ENCODE measurements at regions not wholly inside any gene's neighbourhood (a gene's known extent, or its start where the extent isn't known, plus 50 kb on each side); places are given as distances from the start of the nearest gene placed in this dataset.
"Not testable (repeated sequence)": the region's sequence is repeated elsewhere in the genome, so short reads cannot be mapped to it uniquely, and the experiment has no call there.

DNA sequence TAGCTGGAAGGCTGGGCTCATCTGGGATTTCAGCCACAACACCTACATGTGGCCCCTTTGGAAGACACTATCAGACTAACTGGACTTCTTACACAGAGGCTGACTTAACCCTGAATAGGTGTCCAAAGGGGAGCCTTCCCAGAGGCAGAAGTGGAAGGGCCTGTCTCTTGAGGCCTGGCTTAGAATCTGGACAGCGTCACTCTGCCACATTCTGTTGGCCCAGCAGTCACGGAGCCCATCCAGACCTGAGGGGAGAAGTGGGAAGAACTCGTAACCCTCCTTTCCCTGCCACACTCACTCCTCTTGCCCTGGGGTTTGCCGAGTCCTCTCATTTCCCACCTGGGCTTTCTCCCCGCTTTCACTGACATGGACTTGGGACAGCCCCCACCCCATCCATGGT, 170.5 kb downstream of the C16orf95 start:
- no peaks in the 10 kb centered on the region for H3K27me3 ChIP-seq
- intact Hi-C loops (cut with DNase I) = no loop called here
- H3K4me1 ChIP-seq = no peaks in the 10 kb centered on the region
- DNase-seq (peak; percentile 34), ATAC-seq (no peak)
- H3K9me3 ChIP-seq = no peaks in the 10 kb centered on the region
- H3K36me3 ChIP-seq = no peaks in the 10 kb centered on the region
- TF ChIP-seq, protein P1, sequence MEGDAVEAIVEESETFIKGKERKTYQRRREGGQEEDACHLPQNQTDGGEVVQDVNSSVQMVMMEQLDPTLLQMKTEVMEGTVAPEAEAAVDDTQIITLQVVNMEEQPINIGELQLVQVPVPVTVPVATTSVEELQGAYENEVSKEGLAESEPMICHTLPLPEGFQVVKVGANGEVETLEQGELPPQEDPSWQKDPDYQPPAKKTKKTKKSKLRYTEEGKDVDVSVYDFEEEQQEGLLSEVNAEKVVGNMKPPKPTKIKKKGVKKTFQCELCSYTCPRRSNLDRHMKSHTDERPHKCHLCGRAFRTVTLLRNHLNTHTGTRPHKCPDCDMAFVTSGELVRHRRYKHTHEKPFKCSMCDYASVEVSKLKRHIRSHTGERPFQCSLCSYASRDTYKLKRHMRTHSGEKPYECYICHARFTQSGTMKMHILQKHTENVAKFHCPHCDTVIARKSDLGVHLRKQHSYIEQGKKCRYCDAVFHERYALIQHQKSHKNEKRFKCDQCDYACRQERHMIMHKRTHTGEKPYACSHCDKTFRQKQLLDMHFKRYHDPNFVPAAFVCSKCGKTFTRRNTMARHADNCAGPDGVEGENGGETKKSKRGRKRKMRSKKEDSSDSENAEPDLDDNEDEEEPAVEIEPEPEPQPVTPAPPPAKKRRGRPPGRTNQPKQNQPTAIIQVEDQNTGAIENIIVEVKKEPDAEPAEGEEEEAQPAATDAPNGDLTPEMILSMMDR (IDR thresholded peaks at IDR 0.05) = no peak
- H3K27ac ChIP-seq = no peak overlapping the region
- H3K4me3 ChIP-seq = no peak overlapping the region

DNA sequence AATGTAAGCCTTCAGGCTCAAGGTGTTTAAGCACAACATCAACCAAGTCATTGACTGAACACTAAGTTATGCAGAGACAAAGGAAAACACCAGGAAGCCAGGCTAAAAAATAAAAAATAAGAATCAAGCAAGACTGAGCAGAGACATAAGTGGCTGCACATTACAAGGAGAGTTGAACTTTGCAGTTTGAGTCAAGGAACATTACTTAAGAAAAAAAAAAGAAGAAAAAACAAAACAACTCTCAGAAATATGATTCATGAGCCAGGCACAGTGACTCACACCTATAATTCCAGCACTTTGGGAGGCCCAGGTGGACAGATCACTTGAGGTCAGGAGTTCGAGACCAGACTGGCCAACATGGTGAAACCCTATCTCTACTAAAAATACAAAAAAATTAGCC, 168.1 kb downstream of the C16orf95 start:
- DNase-seq (no peak), ATAC-seq (no peak)
- Histone ChIP-seq H3K9me3 (no peaks in the 10 kb centered on the region), H3K27me3 (no peaks in the 10 kb centered on the region), H3K4me3 (no peak overlapping the region), H3K4me1 (no peaks in the 10 kb centered on the region), H3K36me3 (no peaks in the 10 kb centered on the region), H3K27ac (no peak overlapping the region)
- TF ChIP-seq, protein P1 (IDR thresholded peaks at IDR 0.05) = no peak
- intact Hi-C loops (cut with DNase I) = no loop called here

DNA sequence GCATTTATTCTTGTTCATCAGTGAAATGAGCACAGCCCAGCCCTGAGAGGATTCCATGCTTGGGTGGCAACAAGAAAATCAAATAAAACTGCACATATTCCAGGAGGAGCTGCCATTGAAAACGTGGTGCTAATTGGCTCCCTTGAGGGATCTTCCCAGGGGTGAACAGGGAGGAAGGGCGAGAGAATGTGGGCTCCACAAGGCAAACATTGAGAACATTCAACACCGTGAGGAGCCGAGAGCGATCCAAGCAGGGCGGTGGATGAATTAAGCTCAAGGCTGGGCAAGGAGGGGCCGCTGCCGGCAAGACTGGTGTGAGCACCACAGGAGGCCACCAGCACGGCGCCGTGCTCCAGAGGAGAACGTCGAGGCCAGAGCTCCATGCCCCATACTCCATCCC, 166.9 kb downstream of the C16orf95 start:
- no peak for ATAC-seq
- TF ChIP-seq, protein P1 (IDR thresholded peaks at IDR 0.05) = no peak
- Histone ChIP-seq H3K4me1 (no peaks in the 10 kb centered on the region), H3K27ac (no peak overlapping the region), H3K36me3 (no peaks in the 10 kb centered on the region), H3K4me3 (no peak overlapping the region), H3K27me3 (no peaks in the 10 kb centered on the region), H3K9me3 (no peaks in the 10 kb centered on the region)
- DNase-seq = no peak
- intact Hi-C loops (cut with DNase I) = no loop called here

DNA sequence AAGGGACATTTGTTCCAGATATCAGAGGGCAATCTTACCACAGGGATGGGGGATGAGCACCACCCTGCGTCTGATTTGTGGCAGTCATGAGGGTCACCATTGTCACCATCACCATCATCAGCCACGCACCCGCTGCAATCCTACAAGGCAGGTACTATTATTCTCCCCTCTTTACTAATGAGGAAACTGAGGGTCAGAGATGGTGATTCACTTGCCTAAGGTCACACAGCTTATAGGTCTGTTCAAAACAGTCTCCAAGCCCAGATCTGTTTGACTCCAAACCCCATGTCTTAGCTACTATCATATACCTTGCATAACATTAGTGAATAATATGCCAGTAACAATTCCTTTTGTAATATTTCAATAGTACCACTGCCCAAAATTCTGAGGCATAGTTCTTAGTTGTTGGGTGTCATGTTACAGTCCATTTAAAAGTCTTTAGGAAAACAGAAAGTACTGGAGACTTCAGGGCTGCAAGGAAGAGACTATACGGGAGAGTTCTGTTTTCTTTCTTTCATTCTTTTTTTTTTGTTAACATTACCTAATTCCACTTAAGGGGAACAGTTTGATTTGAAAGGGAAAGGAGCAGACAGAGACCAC, 166.4 kb downstream of the C16orf95 start:
- no peaks in the 10 kb centered on the region for H3K27me3 ChIP-seq
- no peak for DNase-seq
- no peaks in the 10 kb centered on the region for H3K36me3 ChIP-seq

DNA sequence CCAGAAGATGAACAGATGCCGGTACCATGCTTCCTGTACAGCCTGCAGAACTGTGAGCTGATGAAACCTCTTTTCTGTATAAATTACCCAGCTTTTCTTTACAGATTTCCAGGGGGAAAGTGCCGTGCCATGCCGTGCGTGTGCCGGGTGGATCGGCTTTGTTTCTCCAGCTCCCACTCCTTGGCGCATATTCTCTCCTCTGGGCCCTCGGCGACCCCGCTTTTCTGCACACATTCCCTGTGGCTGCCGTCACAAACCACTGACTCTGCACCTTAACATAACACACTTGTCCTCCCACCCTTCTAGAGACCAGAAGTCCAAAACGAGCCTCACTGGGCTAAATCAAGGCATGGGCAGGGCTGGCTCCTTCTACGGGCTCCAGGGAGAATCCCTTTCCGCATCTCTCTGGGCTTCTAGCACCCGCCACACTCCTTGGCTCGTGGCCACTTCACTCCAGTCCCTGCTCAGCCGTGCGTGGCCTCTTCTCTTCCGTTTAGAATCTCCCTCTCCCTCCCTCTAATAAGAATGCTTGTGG, 164.9 kb downstream of the C16orf95 start:
- Histone ChIP-seq H3K4me1 (no peaks in the 10 kb centered on the region), H3K27me3 (no peaks in the 10 kb centered on the region), H3K27ac (no peak overlapping the region), H3K4me3 (no peak overlapping the region), H3K36me3 (no peaks in the 10 kb centered on the region), H3K9me3 (no peaks in the 10 kb centered on the region)
- no peak for DNase-seq
- TF ChIP-seq, protein P1 (IDR thresholded peaks at IDR 0.05) = no peak
- no peak for ATAC-seq
- intact Hi-C loops (cut with DNase I) = no loop called here

More for the DNA sequence above, 166.4 kb downstream of the C16orf95 start:
- TF ChIP-seq, protein P1 (IDR thresholded peaks at IDR 0.05) = no peak
- Histone ChIP-seq H3K4me1 (no peaks in the 10 kb centered on the region), H3K4me3 (no peak overlapping the region), H3K27ac (no peak overlapping the region), H3K9me3 (no peaks in the 10 kb centered on the region)
- ATAC-seq = no peak
- intact Hi-C loops (cut with DNase I) = no loop called here

DNA sequence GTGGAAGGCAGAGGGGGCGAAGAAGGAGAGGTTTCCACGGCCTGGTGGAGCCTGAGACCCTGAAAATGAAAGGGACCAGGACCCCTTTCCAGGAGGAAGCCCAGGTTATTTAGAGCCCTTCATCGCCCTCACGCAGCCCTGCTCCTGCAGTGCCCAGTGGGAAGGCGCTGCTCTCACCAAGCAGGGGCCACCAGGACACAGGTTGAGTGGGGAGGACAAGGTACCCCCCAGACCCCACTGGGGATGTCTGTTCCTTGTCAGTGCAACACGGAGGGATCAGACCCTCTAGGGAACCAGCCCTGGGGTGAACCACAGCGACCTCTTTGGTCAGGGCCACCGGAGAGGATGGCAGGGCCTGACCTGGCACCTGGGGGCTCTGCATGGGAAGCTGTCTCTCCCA, 163.9 kb downstream of the C16orf95 start:
- Histone ChIP-seq H3K9me3 (no peaks in the 10 kb centered on the region), H3K4me3 (no peak overlapping the region), H3K27me3 (no peaks in the 10 kb centered on the region), H3K27ac (no peak overlapping the region), H3K36me3 (no peaks in the 10 kb centered on the region), H3K4me1 (no peaks in the 10 kb centered on the region)
- DNase-seq (no peak), ATAC-seq (no peak)
- intact Hi-C loops (cut with DNase I) = no loop called here
- TF ChIP-seq, protein P1 (IDR thresholded peaks at IDR 0.05) = no peak

DNA sequence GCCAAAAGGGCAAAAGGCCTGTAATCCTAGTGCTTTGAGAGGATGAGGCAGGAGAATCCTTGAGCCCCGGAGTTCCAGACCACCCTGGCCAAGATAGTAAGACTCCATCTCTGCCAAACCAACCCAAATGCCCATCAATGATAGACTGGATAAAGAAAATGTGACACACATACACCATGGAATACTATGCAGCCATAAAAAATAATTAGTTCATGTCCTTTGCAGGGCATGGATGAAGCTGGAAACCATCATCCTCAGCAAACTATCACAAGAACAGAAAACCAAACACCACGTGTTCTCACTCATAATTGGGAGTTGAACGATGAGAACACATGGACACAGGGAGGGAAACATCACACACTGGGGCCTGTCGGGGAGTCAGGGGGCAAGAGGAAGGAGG, 161.9 kb downstream of the C16orf95 start:
- ATAC-seq; intact Hi-C loops (cut with DNase I); H3K4me3 ChIP-seq; H3K36me3 ChIP-seq; H3K4me1 ChIP-seq; H3K27ac ChIP-seq; H3K9me3 ChIP-seq; H3K27me3 ChIP-seq: not testable (repeated sequence)
- peak; percentile 13 for DNase-seq

Data from upper lobe of right lung (tissue), 1 donor.